GM12865 (cell line): ENCODE measurements at regions not wholly inside any gene's neighbourhood (a gene's known extent, or its start where the extent isn't known, plus 50 kb on each side); places are given as distances from the start of the nearest gene placed in this dataset.

ENCODE experiments used
- DNase-seq: peaks from one replicate; pipeline ENCODE4 v3.0.0; 2010; ENCODE audit warnings: low read depth
- H3K4me3 ChIP-seq: 2 replicates; pipeline ENCODE4 v1.5.1; 2011; ENCODE audit warnings: mild to moderate bottlenecking, low read depth, low read length, control low read depth
- TF ChIP-seq, protein P1 (sequence below): IDR thresholded peaks from 2 replicates; pipeline ENCODE4 v1.5.1; 2011; ENCODE audit warnings: low read length, control low read depth, low read depth, inconsistent platforms; ENCODE audit not compliant: insufficient read depth; ENCODE audit errors: missing control alignments

- TF ChIP-seq, protein P1, sequence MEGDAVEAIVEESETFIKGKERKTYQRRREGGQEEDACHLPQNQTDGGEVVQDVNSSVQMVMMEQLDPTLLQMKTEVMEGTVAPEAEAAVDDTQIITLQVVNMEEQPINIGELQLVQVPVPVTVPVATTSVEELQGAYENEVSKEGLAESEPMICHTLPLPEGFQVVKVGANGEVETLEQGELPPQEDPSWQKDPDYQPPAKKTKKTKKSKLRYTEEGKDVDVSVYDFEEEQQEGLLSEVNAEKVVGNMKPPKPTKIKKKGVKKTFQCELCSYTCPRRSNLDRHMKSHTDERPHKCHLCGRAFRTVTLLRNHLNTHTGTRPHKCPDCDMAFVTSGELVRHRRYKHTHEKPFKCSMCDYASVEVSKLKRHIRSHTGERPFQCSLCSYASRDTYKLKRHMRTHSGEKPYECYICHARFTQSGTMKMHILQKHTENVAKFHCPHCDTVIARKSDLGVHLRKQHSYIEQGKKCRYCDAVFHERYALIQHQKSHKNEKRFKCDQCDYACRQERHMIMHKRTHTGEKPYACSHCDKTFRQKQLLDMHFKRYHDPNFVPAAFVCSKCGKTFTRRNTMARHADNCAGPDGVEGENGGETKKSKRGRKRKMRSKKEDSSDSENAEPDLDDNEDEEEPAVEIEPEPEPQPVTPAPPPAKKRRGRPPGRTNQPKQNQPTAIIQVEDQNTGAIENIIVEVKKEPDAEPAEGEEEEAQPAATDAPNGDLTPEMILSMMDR, result no peak
- no peak for DNase-seq
- H3K4me3 ChIP-seq, result no peak overlapping the region
Measured at GRCh38 chr11:129702410-129703398, 112.9 kb upstream of the TMEM45B start.

- TF ChIP-seq, protein P1, result no peak
- no peak overlapping the region for H3K4me3 ChIP-seq
- no peak for DNase-seq
Measured at GRCh38 chr11:129703846-129704245, 111.8 kb upstream of the TMEM45B start.

GRCh38 chr11:129704831-129705230 lies 110.8 kb upstream of the TMEM45B start:
- no peak overlapping the region for H3K4me3 ChIP-seq
- no peak for DNase-seq
- TF ChIP-seq, protein P1, result no peak

DNA sequence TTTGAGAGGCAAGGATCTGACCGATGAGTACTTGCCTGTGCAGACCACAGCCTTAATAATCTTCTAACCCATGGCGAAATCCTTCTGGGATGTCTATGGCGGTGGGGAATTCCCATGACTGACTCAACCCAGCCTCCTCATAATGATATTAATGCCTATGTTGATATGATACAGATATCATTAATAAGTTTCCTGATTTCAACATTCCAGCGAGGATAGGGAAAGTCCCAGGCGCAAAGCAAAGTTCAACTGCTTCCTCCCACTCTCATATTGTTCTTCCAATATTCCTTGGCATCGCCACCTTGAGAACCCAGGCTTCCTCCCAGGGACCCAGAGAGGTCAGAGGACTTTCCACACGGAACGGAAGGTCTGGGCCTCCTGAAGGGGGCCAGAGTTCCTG lies 110.3 kb upstream of the TMEM45B start:
- DNase-seq, result no peak
- no peak overlapping the region for H3K4me3 ChIP-seq
- TF ChIP-seq, protein P1, result no peak

- TF ChIP-seq, protein P1, result no peak
- no peak overlapping the region for H3K4me3 ChIP-seq
- no peak for DNase-seq
Measured at GRCh38 chr11:129705933-129706332, 109.7 kb upstream of the TMEM45B start.

DNA sequence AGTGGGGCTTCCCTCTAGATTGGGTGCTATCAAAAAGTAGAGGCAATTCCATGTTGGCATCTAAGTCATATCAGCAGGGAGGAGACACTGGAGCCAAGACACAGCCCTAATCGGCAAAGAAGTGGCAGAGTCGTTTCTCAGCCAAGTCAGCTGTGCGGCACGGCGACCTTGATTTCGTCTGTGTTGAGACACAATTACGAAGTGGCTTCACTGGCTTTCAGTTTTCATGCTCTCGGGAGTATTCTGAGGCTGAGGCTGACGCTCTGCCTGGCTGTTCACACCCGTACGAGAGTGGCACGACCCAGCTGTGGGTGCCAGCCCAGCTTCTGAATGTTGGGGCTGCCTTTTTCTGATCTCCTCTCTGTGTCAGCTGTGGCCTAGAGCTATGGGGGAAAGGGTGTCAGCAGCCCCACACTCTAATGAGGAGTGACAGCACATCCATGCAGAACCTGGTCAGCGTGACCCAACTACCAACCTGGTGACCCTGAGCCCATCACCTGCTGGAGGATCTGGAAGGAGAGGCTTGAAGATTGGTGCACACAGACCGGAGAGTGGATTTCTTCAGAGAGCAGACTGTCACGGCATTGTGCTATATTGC lies 105.7 kb upstream of the TMEM45B start:
- no peak for DNase-seq
- no peak overlapping the region for H3K4me3 ChIP-seq
- TF ChIP-seq, protein P1, result no peak
